Inflammatory macrophage treated with lipopolysaccharide for 1 hour (primary cell): ENCODE measurements at regions not wholly inside any gene's neighbourhood (a gene's known extent, or its start where the extent isn't known, plus 50 kb on each side); places are given as distances from the start of the nearest gene placed in this dataset.

Source experiments
- DNase-seq, 2 donors: peaks; one replicate each; pipeline ENCODE4 v3.0.0-alpha.2; 2020 to 2022

GRCh38 chr17:72262766-72263165 lies 141.9 kb downstream of the SOX9 start:
- DNase-seq = no peak

- no peak for DNase-seq
Measured at GRCh38 chr17:72264682-72265405, 144.0 kb downstream of the SOX9 start.

DNA sequence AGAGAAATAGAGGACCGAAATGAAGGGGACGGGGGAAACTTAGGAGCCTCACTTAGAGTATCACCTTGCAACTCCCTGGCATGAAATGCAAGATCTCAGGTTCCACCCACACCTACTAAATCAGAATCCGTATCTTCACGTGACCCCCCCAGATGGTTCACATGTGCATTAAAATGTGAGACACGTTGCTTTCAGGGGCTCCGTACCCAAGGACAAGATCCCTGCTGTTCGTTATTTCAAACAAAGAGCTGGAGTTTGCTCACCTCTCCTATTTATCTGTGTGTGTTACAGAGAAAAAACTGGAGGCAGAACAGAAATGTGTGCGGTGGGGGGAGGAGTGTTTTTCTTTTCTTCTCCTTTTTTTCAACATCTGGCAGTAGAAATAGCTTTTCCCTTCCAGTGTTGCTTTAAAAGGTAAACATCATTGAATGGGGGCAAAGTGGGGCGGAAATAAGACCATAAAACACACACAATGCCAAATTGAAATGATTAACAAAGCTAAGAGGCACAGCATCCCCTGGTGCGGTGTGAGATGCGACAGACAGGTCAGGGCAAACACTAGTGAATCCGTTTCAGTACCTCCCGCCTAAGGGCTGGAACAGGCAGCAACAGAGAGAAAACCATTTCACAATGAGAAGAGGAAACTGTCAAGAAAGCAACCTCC lies 145.4 kb downstream of the SOX9 start:
- DNase-seq = no peak

- no peak for DNase-seq
Measured at GRCh38 chr17:72267601-72268000, 146.8 kb downstream of the SOX9 start.

GRCh38 chr17:72268431-72268830 lies 147.6 kb downstream of the SOX9 start:
- no peak for DNase-seq

- no peak for DNase-seq
Measured at GRCh38 chr17:72270273-72270924, 149.6 kb downstream of the SOX9 start.

DNA sequence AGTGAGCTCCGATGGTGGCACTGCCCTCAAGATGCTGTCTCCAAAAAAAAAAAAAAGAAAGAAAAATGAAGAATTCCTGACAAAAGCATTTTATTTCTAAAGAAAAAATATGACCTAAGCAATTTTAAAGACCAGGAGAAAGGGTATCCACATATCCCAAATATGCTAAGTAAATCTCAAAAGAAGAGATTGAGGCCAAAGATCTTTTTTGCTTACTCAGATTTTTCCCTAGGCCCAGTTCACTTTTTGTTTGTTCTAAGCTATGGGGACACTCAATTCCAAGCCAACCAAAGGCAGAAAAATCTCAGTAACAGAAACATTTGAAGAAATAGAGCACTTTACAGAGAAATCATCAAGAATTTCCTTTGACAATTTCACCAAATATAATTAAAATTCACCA lies 150.8 kb downstream of the SOX9 start:
- DNase-seq = no peak

DNA sequence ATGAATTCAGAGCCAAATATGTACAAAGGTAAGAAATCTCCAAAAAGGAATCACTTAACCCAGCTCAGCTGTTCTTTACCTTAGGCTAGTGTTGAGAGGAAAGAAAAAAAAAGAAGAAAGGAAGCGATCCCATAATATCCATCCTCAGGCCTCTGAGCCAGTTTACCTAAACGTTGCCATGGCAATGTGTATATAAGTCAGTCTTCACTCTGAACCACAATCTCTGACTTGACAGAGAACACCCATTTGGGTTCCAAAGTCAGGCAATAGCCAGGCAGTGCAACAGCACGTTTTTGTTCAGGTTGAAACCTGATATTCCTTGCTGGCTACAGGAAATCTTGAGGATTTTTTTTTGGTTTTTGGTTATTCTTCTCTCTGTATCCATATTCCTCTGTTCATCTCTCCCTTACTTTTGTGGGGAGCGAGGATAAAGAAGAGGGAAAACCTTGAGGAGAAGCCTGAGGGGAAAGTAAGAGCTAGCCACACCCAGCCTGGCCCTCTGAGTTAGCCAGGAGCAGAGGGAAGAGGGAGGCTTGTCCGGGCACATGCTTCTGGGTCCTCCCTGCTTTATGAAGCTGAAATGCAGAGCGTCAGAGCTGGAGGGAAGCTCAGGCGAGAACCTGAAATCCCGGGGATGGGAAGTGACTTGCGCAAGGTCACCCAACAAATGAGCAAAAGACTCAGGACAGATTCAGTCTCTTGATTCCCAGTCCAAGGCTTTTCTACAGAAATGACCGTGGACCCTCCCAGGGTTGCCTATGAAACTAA lies 152.7 kb downstream of the SOX9 start:
- no peak for DNase-seq

- no peak for DNase-seq
Measured at GRCh38 chr17:72274614-72275013, 153.8 kb downstream of the SOX9 start.

- no peak for DNase-seq
Measured at GRCh38 chr17:72280881-72281280, 160.1 kb downstream of the SOX9 start.

- DNase-seq = no peak
Measured at GRCh38 chr17:72282439-72283029, 161.7 kb downstream of the SOX9 start.

DNA sequence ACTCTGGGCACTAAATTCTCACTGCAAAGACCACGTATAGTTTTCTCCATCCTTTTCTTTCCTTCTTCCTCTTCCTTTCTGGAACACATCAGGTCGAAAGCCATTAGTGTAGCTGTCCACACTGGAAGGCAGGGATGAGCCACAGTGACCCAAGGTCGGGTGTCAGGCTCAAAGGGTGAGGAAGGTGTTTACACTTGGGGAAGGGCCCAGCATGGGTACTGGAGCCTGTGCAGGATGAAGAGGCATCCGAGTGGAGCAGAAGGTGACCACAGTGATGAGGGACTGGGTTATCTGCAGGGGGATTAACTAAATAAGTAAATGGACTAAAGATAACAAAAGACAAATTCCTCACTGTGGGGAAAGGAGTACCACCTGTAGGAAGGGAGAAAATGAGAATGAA lies 164.0 kb downstream of the SOX9 start:
- DNase-seq = no peak

DNA sequence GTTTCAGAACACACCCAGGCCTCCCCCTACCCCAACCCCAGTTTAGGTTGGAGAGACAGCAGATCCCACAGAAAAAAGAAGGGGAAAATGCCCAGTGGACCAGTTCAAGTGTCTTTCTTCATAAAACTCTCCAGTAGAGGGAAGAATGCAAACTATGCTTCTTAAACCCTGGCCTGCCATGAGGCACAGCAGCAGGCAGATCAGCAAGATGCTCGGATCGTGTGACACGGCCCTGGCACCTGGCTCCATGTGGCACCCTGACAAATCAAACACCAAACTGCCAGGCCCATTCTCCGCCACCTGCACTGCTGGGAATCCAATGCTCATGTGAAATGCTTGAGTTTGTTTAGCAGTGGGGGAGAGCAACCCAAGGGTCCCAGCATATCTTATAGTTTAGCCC lies 166.8 kb downstream of the SOX9 start:
- DNase-seq = no peak

DNA sequence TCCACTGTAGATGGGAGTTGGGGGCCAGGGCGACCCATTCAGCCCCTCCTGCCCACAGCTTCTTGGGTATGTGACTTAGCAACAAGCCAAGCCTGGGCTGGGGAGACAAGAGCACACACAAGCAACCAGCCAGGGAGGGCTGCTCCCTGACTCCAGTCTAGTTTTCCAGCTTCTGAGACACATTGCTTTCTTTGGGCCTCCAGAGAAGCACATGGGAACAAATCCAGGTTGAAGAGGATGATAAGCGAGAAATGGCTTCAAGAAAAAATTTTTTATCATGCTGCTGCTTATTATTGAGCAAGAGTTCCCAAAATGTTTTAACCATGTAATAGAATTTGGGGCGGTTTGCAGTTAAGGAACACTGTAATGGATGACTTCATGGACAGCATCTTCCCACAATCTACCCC lies 173.7 kb downstream of the SOX9 start:
- no peak for DNase-seq

DNA sequence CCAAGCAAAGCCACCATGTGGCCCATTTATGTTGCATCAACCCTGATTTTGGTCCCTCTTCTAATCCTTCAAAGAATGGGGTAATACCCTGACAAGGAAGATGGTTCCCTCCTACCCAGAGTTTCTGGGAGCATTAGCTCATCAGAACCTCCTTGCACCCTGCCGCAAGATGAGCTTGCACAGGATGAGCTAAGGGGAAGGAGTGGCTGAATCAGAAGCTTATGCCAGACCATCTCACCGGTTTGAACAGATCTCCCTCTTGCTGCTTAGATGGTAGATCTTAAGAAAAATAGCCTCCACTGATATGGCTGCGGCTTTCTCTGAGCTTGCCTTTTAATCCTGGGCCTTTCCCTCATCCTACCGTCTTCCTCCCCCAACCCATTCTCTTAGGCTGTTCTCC lies 175.1 kb downstream of the SOX9 start:
- no peak for DNase-seq

GRCh38 chr17:72296456-72296855 lies 175.6 kb downstream of the SOX9 start:
- no peak for DNase-seq

DNA sequence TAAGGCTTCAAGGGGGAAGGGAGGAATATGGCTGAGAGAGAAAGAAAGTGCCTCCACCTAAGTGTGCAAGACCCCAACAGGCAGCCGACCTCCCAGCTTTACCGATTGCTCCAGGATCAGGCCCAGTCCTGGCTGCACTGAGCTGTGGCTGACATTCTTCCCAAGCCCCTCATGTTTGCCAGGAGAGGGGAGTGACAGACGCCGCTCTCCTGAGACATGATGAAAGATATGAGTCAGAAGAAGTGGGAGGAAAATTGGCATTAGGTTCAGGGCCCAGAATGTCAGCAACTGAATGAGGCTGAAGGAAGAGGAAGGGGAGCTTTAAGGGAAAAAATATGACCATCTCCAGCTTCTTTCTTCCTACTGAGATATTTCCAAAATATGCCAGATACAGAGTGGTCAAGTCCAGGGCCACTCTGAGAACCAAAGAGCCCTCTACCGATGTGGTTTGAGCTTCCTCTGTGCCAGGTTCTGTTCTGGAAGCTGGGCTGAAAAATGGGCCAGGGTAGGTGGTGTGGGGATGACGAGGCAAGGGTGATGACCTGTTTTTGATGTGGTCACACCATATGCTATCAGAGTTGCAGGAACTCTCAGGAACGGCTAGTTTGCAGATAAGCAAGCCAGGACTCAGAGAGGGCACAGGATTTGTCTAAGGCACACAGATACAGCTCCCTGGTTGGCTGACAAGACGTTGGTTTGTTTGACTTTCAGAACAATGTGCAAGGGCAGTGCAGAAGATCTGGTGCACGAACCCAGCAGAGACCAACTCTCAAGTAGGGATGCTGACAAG lies 176.7 kb downstream of the SOX9 start:
- no peak for DNase-seq

DNA sequence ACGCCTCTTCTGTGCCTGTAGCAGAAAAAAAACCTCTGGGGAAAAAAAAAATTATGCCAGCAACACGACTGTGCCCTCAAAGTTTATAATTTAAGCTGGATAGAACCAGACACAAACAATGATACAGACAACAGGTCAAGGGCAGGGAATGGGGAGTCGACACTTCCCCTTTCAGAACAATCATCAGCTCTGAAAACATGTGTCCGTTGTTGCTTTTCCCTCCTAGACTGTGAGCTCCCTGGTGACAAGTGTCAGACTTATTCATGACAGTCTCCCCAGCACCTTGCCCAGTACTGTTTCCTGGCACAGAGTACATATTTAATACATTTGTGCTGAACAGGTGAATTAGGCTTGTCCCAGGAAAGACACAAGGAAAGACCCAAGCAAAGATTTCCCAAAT lies 178.3 kb downstream of the SOX9 start:
- no peak for DNase-seq

DNA sequence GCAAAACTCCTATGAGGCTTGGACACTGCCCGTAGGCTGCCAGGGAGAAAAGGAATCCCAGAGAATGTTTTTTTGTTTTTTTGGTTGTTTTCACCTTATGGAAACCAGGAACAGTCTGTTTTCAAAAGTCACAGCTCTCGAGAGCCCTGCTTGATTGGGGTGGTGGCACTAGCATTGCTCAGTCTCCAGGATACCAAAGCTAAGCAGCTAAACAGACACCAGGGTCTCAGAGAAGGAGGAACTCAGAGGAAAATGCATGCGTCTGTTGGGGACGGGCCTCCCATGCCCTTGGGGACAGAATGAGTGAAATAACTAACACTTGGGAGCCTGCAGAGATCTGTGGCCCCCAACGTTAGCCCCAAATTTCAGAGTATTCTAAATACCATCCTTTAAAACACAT lies 178.8 kb downstream of the SOX9 start:
- no peak for DNase-seq

DNA sequence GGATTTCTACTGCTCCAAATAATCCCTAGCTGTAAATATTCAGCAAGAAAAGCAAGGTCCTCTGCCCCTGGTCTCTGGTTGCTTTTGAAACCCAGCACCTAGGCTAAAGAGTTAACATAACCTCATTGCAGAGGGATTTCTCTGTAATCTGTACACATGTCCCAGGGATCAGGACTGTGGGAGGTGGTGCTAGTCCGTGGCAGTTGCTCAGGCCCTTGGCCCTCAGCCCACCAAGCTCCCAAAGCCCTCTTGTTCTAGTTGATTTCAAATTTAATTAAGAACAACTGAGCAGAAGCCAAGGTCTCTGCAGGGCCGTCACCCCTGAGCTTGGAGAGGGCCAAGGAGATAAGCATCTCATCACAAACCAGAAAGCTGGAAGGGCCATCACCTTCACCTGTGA lies 181.1 kb downstream of the SOX9 start:
- no peak for DNase-seq

DNA sequence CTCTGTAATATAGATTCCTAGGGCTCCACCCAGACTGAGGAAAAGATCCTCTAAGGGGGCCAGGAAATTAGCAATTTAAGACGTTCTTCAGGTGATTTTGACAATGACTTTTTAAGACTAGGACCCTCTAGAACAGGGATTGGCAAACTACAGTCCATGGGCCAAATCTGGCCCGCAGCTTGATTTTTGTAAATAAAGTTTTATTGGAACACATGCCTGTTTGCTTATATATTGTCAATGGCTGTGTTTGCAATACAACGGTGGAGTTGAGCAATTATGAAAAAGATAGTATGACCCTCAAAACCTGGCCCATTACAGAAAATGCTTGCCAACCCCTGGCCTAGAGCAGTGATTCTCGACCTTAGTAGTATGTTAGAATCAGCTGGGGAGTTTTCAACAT lies 181.9 kb downstream of the SOX9 start:
- DNase-seq = no peak
